ENCODE measurements at regions not wholly inside any gene's neighbourhood (a gene's known extent, or its start where the extent isn't known, plus 50 kb on each side); places are given as distances from the start of the nearest gene placed in this dataset.

DNA sequence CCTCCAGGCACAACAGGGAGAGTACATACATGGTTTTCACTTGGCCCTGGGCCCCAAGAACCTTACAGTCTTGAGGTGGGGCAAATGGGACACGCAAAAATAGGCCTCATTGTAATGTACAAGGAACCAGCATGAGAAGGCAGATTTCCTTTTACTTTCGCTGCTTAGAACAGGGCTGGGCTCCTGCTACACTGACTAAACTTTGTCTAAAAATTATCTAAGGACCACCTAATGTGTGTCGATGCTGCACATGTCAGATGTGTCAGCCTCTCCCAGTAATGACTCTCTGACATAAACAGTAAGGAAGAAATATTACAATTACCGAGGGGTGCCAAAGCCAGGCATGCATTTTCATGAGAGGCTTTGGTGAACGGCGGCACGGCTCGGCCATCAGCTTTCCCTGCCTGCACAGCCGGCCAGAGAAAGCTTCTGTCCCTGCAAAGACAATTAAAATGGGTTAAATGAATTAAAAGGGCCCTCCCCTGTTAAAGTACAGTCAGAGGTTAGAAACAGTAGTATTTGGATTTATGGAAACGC, 224.2 kb upstream of the IRX3 start:
- no peak for DNase-seq (ENCODE audit: low read depth)

DNA sequence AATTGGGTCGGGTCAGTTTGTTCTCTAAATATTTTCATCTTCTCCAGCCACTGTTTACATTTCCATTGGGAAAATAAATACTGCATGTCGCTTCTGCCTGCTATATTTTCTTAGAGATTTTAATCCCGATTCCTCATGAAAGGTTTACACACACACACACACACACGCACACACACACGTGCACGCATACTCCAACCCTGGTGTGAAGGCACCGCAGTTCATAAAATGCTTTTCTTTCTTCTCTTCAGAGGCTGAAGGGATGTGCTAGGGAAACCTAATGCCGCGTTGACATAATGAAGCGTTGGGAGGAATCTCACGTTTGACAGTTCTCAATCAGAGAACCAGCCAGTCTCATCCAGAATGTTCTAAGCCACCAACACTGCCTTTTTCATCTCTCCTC, 222.9 kb upstream of the IRX3 start:
- DNase-seq (ENCODE audit: low read depth), result no peak

DNA sequence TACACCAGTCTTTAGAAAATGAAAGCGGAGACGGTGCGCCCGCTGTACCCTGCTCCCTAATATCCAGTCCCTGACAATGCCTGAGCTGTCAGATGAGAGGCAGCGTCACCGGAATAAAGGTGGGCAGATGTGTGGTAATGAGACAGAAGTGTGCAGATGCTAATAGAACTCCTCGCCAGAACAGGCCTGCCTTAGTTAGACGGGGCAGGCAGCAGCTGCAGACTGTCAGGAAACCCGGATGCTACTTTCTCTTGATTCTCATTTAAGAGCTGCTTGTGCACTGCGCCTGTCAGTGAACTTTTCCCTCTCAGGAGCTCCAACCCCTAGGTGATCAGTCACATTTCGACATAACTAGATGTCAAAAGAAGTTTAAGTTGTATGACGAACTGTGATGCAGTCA, 221.8 kb upstream of the IRX3 start:
- no peak for DNase-seq (ENCODE audit: low read depth)

DNA sequence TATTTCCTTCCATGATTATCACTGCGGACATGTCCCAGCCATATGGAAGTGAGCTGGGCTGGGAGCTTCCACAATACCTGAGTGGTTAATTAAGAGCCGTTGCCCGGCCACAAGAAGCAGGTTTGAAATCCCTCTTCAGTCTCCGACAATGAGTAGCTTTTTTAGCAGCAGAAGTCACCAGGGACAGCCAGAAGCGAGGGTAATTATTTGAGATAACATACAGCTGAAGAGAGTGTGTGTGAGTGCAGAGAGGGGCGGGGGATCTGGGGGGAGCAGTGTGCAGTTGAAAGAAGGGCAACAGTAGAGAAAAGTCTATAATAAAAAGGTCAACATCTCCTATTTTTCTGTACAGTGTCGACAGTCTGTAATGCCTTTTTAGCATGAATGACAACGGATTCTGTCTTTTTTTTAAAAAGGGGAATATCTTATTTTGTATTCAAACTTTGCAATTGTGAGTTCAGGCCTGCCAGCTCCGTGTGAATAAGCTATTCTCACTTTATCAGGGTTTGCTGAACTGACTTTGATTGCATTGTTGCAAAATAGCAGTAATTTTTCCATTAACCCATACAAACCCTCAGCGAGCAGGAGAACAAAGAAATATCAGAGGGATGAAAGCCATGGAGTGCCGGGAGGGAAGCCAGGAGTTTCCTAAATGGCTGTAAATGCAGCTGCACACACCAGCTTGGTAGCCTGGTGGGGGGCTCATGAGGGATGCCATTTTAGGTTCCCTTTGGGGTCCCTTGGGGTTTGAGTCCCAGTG, 220.3 kb upstream of the IRX3 start:
- no peak for DNase-seq (ENCODE audit: low read depth)

DNA sequence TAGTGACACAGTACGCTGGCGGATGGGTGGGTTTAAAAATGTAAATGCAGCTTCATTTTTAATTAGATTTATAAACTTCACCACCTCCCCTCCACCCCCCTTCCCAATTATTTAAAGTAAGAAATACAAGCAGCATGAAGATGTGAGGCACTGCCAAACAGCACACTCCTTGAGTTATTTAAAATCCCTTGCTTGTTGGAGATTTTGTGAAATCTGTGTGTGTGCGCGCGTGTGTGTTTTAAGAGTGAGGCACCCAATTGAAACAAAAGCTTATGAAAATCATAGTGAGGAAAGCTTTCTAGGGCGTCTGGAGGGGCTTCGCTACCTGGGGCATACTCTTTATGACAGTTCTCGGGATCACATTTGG, 219.6 kb upstream of the IRX3 start:
- no peak for DNase-seq (ENCODE audit: low read depth)

- no peak for DNase-seq (ENCODE audit: low read depth)
These were observed 219.1 kb upstream of the IRX3 start for GRCh38 chr16:54505549-54506213.

DNA sequence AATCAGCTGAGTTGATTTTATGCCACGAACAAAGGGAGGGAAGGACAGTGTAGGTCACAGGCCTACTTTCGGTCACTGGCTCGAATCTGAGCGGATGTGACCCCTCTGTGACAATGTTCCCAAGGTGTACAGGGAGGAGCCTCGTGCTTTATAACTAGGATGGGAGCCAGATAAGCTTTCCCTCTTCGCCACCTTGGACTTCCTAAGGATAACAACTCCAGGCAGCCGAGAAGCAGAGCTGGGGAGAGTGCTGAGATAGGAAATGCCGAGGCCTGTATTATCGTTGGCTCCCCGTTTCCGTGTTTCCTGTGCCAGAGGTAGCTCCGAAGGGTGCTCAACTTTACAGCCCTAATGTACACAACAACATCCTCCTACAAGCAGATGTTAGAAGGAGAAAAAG, 217.8 kb upstream of the IRX3 start:
- DNase-seq (ENCODE audit: low read depth), result no peak

DNA sequence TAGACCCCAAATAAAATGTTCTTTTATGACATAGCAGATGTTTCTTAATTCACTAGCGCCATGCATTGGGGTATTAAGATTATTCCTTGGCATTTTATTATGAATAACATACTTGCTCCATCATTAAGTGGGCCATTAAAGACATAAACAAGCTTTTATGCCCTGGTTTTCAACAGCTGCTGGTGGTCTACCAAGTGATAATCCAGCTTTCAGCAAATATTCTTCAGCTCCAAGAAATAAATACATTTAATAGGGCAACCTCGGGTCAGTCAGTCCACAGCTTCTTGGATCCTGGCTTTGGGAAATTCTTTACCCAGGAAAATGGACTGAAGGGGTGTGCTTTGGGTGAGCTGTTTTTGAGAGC, 217.3 kb upstream of the IRX3 start:
- DNase-seq (ENCODE audit: low read depth), result no peak

DNA sequence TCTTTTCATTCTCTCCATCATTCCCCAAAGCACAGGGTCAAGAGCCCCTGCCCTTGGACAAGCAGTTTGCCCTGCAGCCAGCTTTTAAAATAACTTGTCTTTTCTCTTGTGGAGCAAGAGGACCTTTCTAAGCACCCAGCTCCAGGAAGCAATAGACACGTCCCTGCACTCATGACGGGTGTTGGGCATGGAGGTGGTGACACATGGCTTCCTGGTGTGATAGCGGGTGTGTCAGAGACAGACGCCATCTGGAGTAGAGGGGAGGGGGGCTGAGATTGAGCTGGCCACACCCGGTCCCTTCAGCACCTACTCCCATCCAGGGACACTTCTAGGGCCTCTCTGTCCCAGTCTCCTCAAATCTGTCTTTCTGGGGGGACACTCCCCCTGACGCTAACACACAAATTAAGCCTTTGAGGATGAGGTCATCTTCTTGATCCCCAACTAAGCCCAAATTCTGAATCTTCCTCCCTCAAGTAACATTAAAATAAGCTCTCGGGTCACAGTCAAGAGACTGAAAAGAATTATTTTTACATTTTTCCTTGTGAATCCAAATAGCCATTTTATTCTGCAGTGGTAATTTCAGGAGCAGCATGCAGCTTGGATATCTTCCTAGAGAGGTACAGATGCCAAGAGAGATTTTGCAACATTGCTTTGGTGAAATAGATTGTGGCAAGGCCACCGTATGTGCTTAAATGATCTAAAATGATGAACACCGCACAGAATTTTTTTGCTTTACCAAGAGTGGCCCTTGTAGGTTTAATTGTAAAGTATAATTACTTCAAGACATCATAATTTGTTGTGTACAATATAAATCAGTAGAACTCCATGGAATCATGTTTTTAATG, 216.6 kb upstream of the IRX3 start:
- DNase-seq (ENCODE audit: low read depth), result peak; percentile 16

DNA sequence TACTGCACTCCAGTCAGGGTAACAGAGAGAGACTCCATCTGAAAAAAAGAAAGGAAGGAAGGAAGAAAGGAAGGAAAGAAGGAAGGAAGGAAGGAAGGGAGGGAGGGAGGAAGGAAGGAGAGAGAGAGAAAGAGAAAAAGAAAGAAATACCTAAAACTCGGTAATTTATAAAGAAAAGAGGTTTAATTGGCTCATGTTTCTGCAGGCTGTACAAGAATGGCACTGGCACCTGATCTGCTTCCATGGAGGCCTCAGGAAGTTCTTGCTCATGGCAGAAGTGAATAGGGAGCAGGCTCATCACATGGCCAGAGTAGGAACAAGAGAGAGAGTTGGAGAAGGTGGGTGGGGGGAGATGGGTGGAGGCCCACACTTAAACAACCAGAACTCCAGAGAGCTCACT, 215.2 kb upstream of the IRX3 start:
- no peak for DNase-seq (ENCODE audit: low read depth)

DNA sequence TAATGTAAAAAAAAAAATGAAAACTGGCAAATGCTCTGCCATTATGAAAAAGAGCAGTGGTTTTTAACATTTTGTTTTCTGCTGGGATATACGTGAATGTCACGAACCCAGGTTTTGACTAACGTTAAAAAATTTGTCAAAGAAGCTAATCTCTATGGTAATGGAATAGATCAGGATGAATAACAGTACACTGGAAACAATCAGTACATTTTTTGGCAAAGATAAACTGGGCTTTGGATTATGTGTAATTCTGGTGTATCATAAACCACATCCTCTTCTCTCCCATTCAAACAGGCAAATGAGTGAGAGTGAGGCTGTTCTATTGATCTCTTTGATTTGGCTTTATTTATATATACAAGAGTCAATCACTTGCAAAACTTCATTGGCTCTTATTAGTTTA, 207.0 kb upstream of the IRX3 start:
- no peak for DNase-seq (ENCODE audit: low read depth)

DNA sequence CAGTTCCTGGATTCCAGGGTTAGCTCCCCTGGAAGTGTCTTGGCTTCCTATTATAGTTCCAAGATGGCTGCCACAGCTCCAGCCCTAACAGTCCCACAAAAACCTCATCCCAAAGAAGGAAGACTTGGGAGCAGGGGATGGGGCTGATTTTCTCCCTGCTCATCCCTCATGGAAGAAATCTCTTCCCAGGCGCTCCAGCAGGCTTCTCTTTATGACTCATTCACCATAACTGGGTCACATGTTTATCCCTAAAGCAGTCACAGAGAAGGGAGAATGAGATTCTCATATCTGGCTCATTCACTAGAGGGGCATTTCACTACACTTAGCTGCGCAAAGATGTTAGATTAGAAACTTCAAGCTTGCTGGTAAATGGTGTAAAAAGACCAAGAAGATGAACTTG, 206.5 kb upstream of the IRX3 start:
- DNase-seq (ENCODE audit: low read depth), result no peak

- no peak for DNase-seq (ENCODE audit: low read depth)
These were observed 203.5 kb upstream of the IRX3 start for GRCh38 chr16:54490112-54490488.

GRCh38 chr16:54489225-54490111, 202.9 kb upstream of the IRX3 start:
- no peak for DNase-seq (ENCODE audit: low read depth)

DNA sequence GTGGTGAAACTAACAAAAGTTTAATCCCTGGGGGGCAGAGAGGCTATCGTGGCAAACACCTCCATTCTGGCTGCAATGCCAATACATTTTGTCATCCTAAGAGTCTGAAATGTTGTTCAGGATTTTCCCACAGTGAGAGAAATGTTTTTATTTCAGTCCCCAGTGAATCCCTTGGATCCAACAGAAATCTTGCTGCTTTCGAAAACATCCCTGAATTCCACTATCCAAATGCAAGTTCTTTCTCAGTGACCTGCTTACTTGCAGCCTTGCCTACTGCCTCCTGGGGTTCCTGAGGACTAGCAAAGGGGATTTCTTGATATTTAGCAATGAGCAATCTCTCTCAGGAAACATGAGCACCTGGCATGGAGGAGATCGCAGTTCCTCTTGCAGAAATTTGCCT, 202.1 kb upstream of the IRX3 start:
- no peak for DNase-seq (ENCODE audit: low read depth)

DNA sequence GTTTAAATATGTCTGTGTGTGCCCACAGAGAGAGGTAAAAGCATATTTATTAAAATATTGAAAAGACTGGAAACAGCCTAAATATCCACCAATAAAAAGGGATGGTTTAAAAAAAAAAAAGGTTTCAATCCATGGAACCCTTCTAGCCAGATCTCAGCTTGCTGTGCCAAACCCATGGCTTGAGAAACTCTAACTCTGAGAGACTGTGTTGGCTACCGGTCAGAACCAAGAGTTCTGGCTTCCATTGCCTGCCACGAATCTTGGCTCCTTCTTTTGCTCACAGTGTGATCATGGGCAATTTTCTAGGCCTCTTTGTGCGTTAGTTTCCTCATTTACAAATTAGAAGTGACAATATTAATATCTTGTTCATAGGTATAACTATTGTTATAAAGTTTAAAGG, 201.3 kb upstream of the IRX3 start:
- DNase-seq (ENCODE audit: low read depth), result no peak

DNA sequence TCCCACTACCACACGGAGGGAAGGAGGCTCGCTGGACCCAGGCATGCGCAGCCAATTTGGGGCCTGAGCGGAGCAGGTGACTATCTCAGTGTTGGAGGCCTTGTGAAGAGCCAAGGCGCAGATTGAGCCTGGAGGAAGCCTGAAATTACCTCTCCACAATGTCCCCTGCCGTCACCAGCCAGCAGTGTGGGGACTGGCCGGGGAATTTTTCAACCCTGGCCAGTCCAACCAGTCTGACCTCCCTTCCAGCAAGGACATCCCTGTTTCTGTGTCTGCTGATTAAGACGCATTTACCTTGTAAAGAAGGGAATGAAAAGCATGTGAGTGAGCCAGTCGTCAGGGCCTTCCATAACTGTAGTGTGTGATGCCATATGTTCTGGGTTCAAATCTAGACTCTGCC, 198.1 kb upstream of the IRX3 start:
- DNase-seq (ENCODE audit: low read depth), result no peak

DNA sequence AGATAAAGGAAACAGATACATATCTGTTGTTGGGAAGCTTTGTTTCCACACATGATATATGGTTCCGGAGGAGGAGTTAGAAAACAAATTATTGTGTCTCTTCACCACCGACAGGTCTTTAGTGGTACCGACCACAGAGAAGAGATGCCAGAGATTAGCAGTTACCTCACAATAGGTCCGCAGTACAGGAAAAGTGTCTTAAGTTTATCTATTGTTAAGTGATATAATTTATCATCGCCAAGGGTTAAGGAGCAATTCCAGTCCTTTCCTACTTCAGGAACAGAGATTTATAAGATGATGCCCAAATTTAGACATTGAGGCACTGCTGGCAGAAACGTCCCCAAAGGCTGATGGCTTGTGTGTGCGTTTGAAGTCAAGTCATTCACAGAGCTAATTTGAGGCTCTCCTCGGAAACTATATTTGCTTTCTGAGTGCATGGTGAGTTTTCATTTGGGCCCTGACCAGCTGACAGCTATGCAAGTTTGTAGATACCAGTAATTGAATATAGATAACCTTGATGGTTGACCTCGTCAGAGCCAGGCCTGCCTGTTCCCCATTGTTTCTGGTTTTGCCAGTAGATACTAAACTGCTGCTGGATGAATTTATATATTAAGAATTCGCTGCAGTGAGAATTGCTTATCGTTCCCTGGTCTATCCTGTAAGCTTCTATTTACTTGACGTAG, 196.4 kb upstream of the IRX3 start:
- no peak for DNase-seq (ENCODE audit: low read depth)

GRCh38 chr16:54480429-54480828, 193.8 kb upstream of the IRX3 start:
- no peak for DNase-seq (ENCODE audit: low read depth)

DNA sequence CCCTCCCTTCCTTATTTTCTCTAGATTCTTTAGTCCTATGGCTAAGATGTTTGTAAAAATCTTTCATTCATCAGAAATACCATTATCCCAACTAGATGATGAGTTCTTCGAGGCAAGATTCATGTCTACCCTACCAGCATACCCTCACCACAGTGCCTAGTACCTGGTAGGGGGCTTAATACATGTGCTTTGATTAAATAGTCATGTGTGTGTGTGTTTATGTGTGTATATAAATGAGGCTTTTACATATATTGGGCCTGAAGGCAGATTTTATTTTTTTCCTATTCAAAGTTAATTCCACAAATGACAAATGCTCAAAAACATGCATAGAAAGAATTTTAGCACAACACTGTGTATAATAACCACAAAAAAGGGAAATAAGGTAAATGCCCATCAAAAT, 193.0 kb upstream of the IRX3 start:
- DNase-seq (ENCODE audit: low read depth), result no peak

DNA sequence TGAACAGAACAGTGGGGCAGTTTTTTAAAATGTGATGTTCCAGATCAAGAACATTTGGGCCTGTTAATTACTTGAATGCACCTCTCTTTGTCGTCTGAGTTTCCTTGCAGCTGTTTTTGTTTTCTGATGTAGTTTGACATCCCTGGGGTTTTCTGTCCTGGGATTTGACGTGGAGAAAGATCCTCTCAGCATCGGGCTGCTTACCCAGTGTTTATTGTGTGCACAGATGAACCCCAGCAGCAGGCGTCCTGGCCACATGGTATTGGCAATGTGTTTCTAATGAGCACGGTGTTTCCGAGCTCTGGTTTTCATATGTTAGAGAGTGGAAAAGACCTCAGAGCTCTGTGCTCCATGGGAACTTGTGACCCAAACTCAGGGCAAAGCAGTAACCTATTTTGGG, 191.1 kb upstream of the IRX3 start:
- no peak for DNase-seq (ENCODE audit: low read depth)
